ENCODE measurements at regions not wholly inside any gene's neighbourhood (a gene's known extent, or its start where the extent isn't known, plus 50 kb on each side); places are given as distances from the start of the nearest gene placed in this dataset.

- no peak overlapping the region for H3K27ac ChIP-seq (ENCODE audit: low read length in 2 of 2)
- intact Hi-C loops (cut with micrococcal nuclease) = no loop called here
- no peaks in the 10 kb centered on the region for H3K4me1 Mint-ChIP-seq
- WGBS (ENCODE audit: insufficient coverage) = 91% methylated on average over 3 of the region's 4 CpGs
- H3K4me2 ChIP-seq (replicated peaks; ENCODE audit: low read depth, low read length, poor library complexity, severe bottlenecking) = no peak overlapping the region
- peaks cover 7% of the 10 kb centered on the region for H3K27me3 Mint-ChIP-seq
- no peaks in the 10 kb centered on the region for H3K36me3 ChIP-seq (replicated peaks in 1 of 2; ENCODE audit: control extremely low read depth in 1 of 2, control insufficient read depth in 1 of 2, extremely low read depth in 1 of 2, insufficient read depth in 2 of 2, low read length in 1 of 2)
- no peak overlapping the region for H2AFZ ChIP-seq (ENCODE audit: insufficient read depth, low read depth, low read length, poor library complexity, severe bottlenecking)
- POLR2A ChIA-PET = no interaction called here
- DNase-seq (no peak), ATAC-seq (ENCODE audit: low read depth) (no peak)
- no peaks in the 10 kb centered on the region for H4K20me1 ChIP-seq (ENCODE audit: control insufficient read depth, insufficient read depth, low read length, poor library complexity, severe bottlenecking)
- H3K27me3 ChIP-seq (replicated peaks in 1 of 4; ENCODE audit: control extremely low read depth in 1 of 4, control insufficient read depth in 3 of 4, insufficient read depth in 4 of 4, low read length in 3 of 4) = no peaks in the 10 kb centered on the region
- TF ChIP-seq EZH2 (IDR thresholded peaks at IDR 0.05; ENCODE audit: borderline replicate concordance, insufficient read depth, low read depth, low read length, poor library complexity, severe bottlenecking) (no peak), CTCF (IDR thresholded peaks at IDR 0.05) (no peak)
- no peaks in the 10 kb centered on the region for H3K9me3 ChIP-seq (ENCODE audit: control extremely low read depth in 1 of 3, control insufficient read depth in 2 of 3, insufficient read depth in 1 of 3, low read length in 2 of 3)
- CTCF ChIA-PET = no interaction called here
- H3K4me3 Mint-ChIP-seq = no peak overlapping the region
- H3K79me2 ChIP-seq (ENCODE audit: control insufficient read depth, insufficient read depth, low read length) = no peaks in the 10 kb centered on the region
- H3K9me3 Mint-ChIP-seq (ENCODE audit: insufficient read depth) = no peaks in the 10 kb centered on the region
- H3K27ac Mint-ChIP-seq = no peak overlapping the region
- no peaks in the 10 kb centered on the region for H3K4me1 ChIP-seq (ENCODE audit: control insufficient read depth in 2 of 2, insufficient read depth in 2 of 2, low read length in 2 of 2)
- H3K4me3 ChIP-seq (ENCODE audit: control extremely low read depth in 1 of 5, extremely low read depth in 1 of 5, insufficient read depth in 1 of 5, low read depth in 2 of 5, low read length in 4 of 5) = no peak overlapping the region
- no peak overlapping the region for H3K9ac ChIP-seq (ENCODE audit: low read length)
These were observed 54.9 kb downstream of the NKX2-1 start for GRCh38 chr14:36465178-36465577.

GRCh38 chr14:36462890-36463289, 57.1 kb downstream of the NKX2-1 start:
- TF ChIP-seq CTCF (IDR thresholded peaks at IDR 0.05) (no peak), EZH2 (IDR thresholded peaks at IDR 0.05; ENCODE audit: borderline replicate concordance, insufficient read depth, low read depth, low read length, poor library complexity, severe bottlenecking) (no peak)
- intact Hi-C loops (cut with micrococcal nuclease) = no loop called here
- Histone ChIP-seq H3K4me3 (ENCODE audit: control extremely low read depth in 1 of 5, extremely low read depth in 1 of 5, insufficient read depth in 1 of 5, low read depth in 2 of 5, low read length in 4 of 5) (no peak overlapping the region), H4K20me1 (ENCODE audit: control insufficient read depth, insufficient read depth, low read length, poor library complexity, severe bottlenecking) (no peaks in the 10 kb centered on the region), H3K4me2 (replicated peaks; ENCODE audit: low read depth, low read length, poor library complexity, severe bottlenecking) (no peak overlapping the region), H3K79me2 (ENCODE audit: control insufficient read depth, insufficient read depth, low read length) (no peaks in the 10 kb centered on the region), H3K9ac (ENCODE audit: low read length) (no peak overlapping the region), H3K27me3 (replicated peaks in 1 of 4; ENCODE audit: control extremely low read depth in 1 of 4, control insufficient read depth in 3 of 4, insufficient read depth in 4 of 4, low read length in 3 of 4) (no peaks in the 10 kb centered on the region), H3K36me3 (replicated peaks in 1 of 2; ENCODE audit: control extremely low read depth in 1 of 2, control insufficient read depth in 1 of 2, extremely low read depth in 1 of 2, insufficient read depth in 2 of 2, low read length in 1 of 2) (no peaks in the 10 kb centered on the region), H2AFZ (ENCODE audit: insufficient read depth, low read depth, low read length, poor library complexity, severe bottlenecking) (no peak overlapping the region), H3K9me3 (ENCODE audit: control extremely low read depth in 1 of 3, control insufficient read depth in 2 of 3, insufficient read depth in 1 of 3, low read length in 2 of 3) (no peaks in the 10 kb centered on the region), H3K4me1 (ENCODE audit: control insufficient read depth in 2 of 2, insufficient read depth in 2 of 2, low read length in 2 of 2) (no peaks in the 10 kb centered on the region), H3K27ac (ENCODE audit: low read length in 2 of 2) (no peak overlapping the region)
- POLR2A ChIA-PET = no interaction called here
- Mint-ChIP-seq H3K27me3 (peaks cover 16% of the 10 kb centered on the region), H3K4me3 (no peak overlapping the region), H3K27ac (no peak overlapping the region), H3K4me1 (no peaks in the 10 kb centered on the region), H3K9me3 (ENCODE audit: insufficient read depth) (no peaks in the 10 kb centered on the region)
- WGBS (ENCODE audit: insufficient coverage) = no CpG with 5 or more reads among the region's 1 CpG
- ATAC-seq (ENCODE audit: low read depth) (no peak), DNase-seq (no peak)
- CTCF ChIA-PET = no interaction called here
